ENCODE measurements at regions not wholly inside any gene's neighbourhood (a gene's known extent, or its start where the extent isn't known, plus 50 kb on each side); places are given as distances from the start of the nearest gene placed in this dataset.

GRCh38 chr1:90784186-90784847, 67.2 kb upstream of the BARHL2 start:
- 44 to 78% methylated on average over 1 to 2 of the region's 2 CpGs for WGBS, 2 donors (ENCODE audit: low coverage in 1 of 2)
- in situ Hi-C loops (cut with MboI; ENCODE audit: low pct_ligation_motif_present in 1 of 4, low pct_unique_long_range_greater_than_20kb in 1 of 4, low sequenced_read_pairs in 3 of 4): no loop called here
- Histone ChIP-seq H3K4me1 (no peaks in the 10 kb centered on the region), H3K36me3 (no peaks in the 10 kb centered on the region), H3K27me3 (no peaks in the 10 kb centered on the region), H3K27ac (no peak overlapping the region), H3K9me3 (no peaks in the 10 kb centered on the region), H3K4me3 (no peak overlapping the region)
- no peak for DNase-seq
- intact Hi-C loops (cut with DNase I; ENCODE audit: low total_unique reads): no loop called here
- TF ChIP-seq POLR2AphosphoS5 (IDR thresholded peaks at IDR 0.05) (no peak), POLR2A (IDR thresholded peaks at IDR 0.05) (no peak), CTCF (IDR thresholded peaks at IDR 0.05) (no peak), EP300 (IDR thresholded peaks at IDR 0.05; ENCODE audit: low read depth) (no peak)

GRCh38 chr1:90783181-90783580, 66.1 kb upstream of the BARHL2 start:
- Histone ChIP-seq H3K36me3 (no peaks in the 10 kb centered on the region), H3K4me3 (no peak overlapping the region), H3K27ac (no peak overlapping the region), H3K27me3 (no peaks in the 10 kb centered on the region), H3K9me3 (no peaks in the 10 kb centered on the region), H3K4me1 (no peaks in the 10 kb centered on the region)
- in situ Hi-C loops (cut with MboI; ENCODE audit: low pct_ligation_motif_present in 1 of 4, low pct_unique_long_range_greater_than_20kb in 1 of 4, low sequenced_read_pairs in 3 of 4): no loop called here
- intact Hi-C loops (cut with DNase I; ENCODE audit: low total_unique reads): no loop called here
- 60 to 78% methylated on average over 1 to 6 of the region's 6 CpGs for WGBS, 2 donors (ENCODE audit: low coverage in 1 of 2)
- TF ChIP-seq POLR2AphosphoS5 (IDR thresholded peaks at IDR 0.05) (no peak), CTCF (IDR thresholded peaks at IDR 0.05) (no peak), EP300 (IDR thresholded peaks at IDR 0.05; ENCODE audit: low read depth) (no peak), POLR2A (IDR thresholded peaks at IDR 0.05) (no peak)
- no peak for DNase-seq

- TF ChIP-seq POLR2AphosphoS5 (IDR thresholded peaks at IDR 0.05): no peak
- TF ChIP-seq EP300 (IDR thresholded peaks at IDR 0.05; ENCODE audit: low read depth): no peak
- no peak for TF ChIP-seq CTCF (IDR thresholded peaks at IDR 0.05)
- TF ChIP-seq POLR2A (IDR thresholded peaks at IDR 0.05): no peak
- WGBS, 2 donors (ENCODE audit: low coverage in 1 of 2): 85% methylated on average over 2 of the region's 2 CpGs; no CpG with 5 or more reads in 1 of the 2 donors
- in situ Hi-C loops (cut with MboI; ENCODE audit: low pct_ligation_motif_present in 1 of 4, low pct_unique_long_range_greater_than_20kb in 1 of 4, low sequenced_read_pairs in 3 of 4): no loop called here
Observed at GRCh38 chr1:90782046-90782445, 64.9 kb upstream of the BARHL2 start.

GRCh38 chr1:90781534-90781933, 64.4 kb upstream of the BARHL2 start:
- Histone ChIP-seq H3K36me3 (no peaks in the 10 kb centered on the region), H3K4me3 (no peak overlapping the region), H3K27me3 (no peaks in the 10 kb centered on the region), H3K4me1 (no peaks in the 10 kb centered on the region), H3K9me3 (no peaks in the 10 kb centered on the region), H3K27ac (no peak overlapping the region)
- DNase-seq: no peak
- in situ Hi-C loops (cut with MboI; ENCODE audit: low pct_ligation_motif_present in 1 of 4, low pct_unique_long_range_greater_than_20kb in 1 of 4, low sequenced_read_pairs in 3 of 4): no loop called here
- intact Hi-C loops (cut with DNase I; ENCODE audit: low total_unique reads): no loop called here
- TF ChIP-seq CTCF (IDR thresholded peaks at IDR 0.05) (no peak), EP300 (IDR thresholded peaks at IDR 0.05; ENCODE audit: low read depth) (no peak), POLR2AphosphoS5 (IDR thresholded peaks at IDR 0.05) (no peak), POLR2A (IDR thresholded peaks at IDR 0.05) (no peak)
- 40 to 77% methylated on average over 1 to 6 of the region's 6 CpGs for WGBS, 2 donors (ENCODE audit: low coverage in 1 of 2)

More at GRCh38 chr1:90782046-90782445, 64.9 kb upstream of the BARHL2 start:
- no peak overlapping the region for H3K27ac ChIP-seq
- no peaks in the 10 kb centered on the region for H3K4me1 ChIP-seq
- no peaks in the 10 kb centered on the region for H3K27me3 ChIP-seq
- H3K4me3 ChIP-seq: no peak overlapping the region
- no peaks in the 10 kb centered on the region for H3K36me3 ChIP-seq
- DNase-seq: no peak
- intact Hi-C loops (cut with DNase I; ENCODE audit: low total_unique reads): no loop called here
- no peaks in the 10 kb centered on the region for H3K9me3 ChIP-seq
